OCI-LY1 (cell line): ENCODE measurements at regions not wholly inside any gene's neighbourhood (a gene's known extent, or its start where the extent isn't known, plus 50 kb on each side); places are given as distances from the start of the nearest gene placed in this dataset.
A peak's percentile ranks its signal among the peaks of the same experiment; 100 is the strongest.

Experiments used
- H2AFZ ChIP-seq: fragments of 200-600 bp; sonication (generic), shearing (Covaris generic); 2 replicates; pipeline ENCODE4 v1.6.0; 2014; ENCODE audit warnings: antibody characterized with exemption, mild to moderate bottlenecking, low read length
- H3F3A ChIP-seq: fragments of 200-600 bp; sonication (generic), shearing (Covaris generic); 2 replicates; pipeline ENCODE4 v1.6.0; 2014; ENCODE audit warnings: mild to moderate bottlenecking, antibody characterized with exemption, low read length, moderate library complexity; ENCODE audit not compliant: insufficient read depth
- H3K27ac ChIP-seq: fragments of 200-600 bp; sonication (generic); 2 replicates; pipeline ENCODE4 v1.5.1; 2014; ENCODE audit warnings: low read length, mixed run types, mild to moderate bottlenecking, low read depth; ENCODE audit not compliant: poor library complexity, severe bottlenecking
- H3K27me3 ChIP-seq: fragments of 200-600 bp; sonication (generic); 2 replicates; pipeline ENCODE4 v1.6.0; 2014; ENCODE audit warnings: antibody characterized with exemption, mild to moderate bottlenecking, low read length, moderate library complexity; ENCODE audit not compliant: insufficient read depth
- H3K36me3 ChIP-seq: fragments of 200-600 bp; sonication (generic); 2 replicates; pipeline ENCODE4 v1.6.1; 2014; ENCODE audit warnings: mild to moderate bottlenecking, antibody characterized with exemption, low read length, moderate library complexity, mixed read lengths; ENCODE audit not compliant: insufficient read depth
- H3K4me1 ChIP-seq: fragments of 200-600 bp; sonication (generic); 2 replicates; pipeline ENCODE4 v1.5.1; 2014; ENCODE audit warnings: mild to moderate bottlenecking, low read length, moderate library complexity; ENCODE audit not compliant: insufficient read depth, severe bottlenecking
- H3K4me2 ChIP-seq: fragments of 200-600 bp; sonication (generic), shearing (Covaris generic); 2 replicates; pipeline ENCODE4 v1.6.1; 2014; ENCODE audit warnings: low read length
- H3K4me3 ChIP-seq: fragments of 200-600 bp; sonication (generic); 2 replicates; pipeline ENCODE4 v1.5.1; 2014; ENCODE audit warnings: low read length, low read depth, mild to moderate bottlenecking, mixed read lengths; ENCODE audit not compliant: poor library complexity, severe bottlenecking
- H3K79me2 ChIP-seq: fragments of 200-600 bp; shearing (Covaris generic); 2 replicates; pipeline ENCODE4 v1.6.1; 2016; ENCODE audit warnings: mixed run types, low read length, mixed read lengths; ENCODE audit not compliant: insufficient read depth
- H3K9ac ChIP-seq: fragments of 200-600 bp; sonication (generic), shearing (Covaris generic); 2 replicates; pipeline ENCODE4 v1.6.1; 2014; ENCODE audit warnings: mild to moderate bottlenecking, low read length, mixed read lengths
- H3K9me2 ChIP-seq: fragments of 200-600 bp; sonication (generic), shearing (Covaris generic); 2 replicates; pipeline ENCODE4 v1.6.1; 2014; ENCODE audit warnings: low read depth, mild to moderate bottlenecking, low read length, mixed read lengths
- H3K9me3 ChIP-seq: fragments of 200-600 bp; shearing (Covaris generic); 2 replicates; pipeline ENCODE4 v1.6.1; 2014; ENCODE audit warnings: low read length, mixed read lengths
- H4K20me1 ChIP-seq: fragments of 200-600 bp; sonication (generic), shearing (Covaris generic); 2 replicates; pipeline ENCODE4 v1.6.0; 2016; ENCODE audit warnings: mild to moderate bottlenecking, low read length; ENCODE audit not compliant: insufficient read depth
- CTCF ChIP-seq: fragments of 200-600 bp; sonication (generic), shearing (Covaris generic); IDR thresholded peaks from 2 replicates; pipeline ENCODE4 v1.5.1; 2017; ENCODE audit warnings: mild to moderate bottlenecking, antibody characterized with exemption, low read length, moderate library complexity, mixed read lengths
- EZH2 ChIP-seq: fragments of 200-600 bp; sonication (generic), shearing (Covaris generic); IDR thresholded peaks from 2 replicates; pipeline ENCODE4 v1.8.0; 2017; ENCODE audit warnings: borderline replicate concordance, mixed run types, mild to moderate bottlenecking, antibody characterized with exemption, low read length, moderate library complexity, mixed read lengths

- Histone ChIP-seq H3K27me3 (no peaks in the 10 kb centered on the region), H2AFZ (no peak overlapping the region), H3K27ac (no peak overlapping the region), H3K9me3 (no peaks in the 10 kb centered on the region), H3K4me2 (no peak overlapping the region), H3K36me3 (no peaks in the 10 kb centered on the region), H3K4me1 (no peaks in the 10 kb centered on the region), H3K4me3 (no peak overlapping the region), H3K9ac (no peak overlapping the region), H4K20me1 (no peaks in the 10 kb centered on the region), H3K79me2 (no peaks in the 10 kb centered on the region), H3K9me2 (no peaks in the 10 kb centered on the region), H3F3A (no peaks in the 10 kb centered on the region)
- TF ChIP-seq CTCF, result no peak
- TF ChIP-seq EZH2, result no peak
Observed at GRCh38 chr11:28675183-28675582, 567.0 kb downstream of the METTL15 start.

GRCh38 chr11:28674433-28675103, 566.4 kb downstream of the METTL15 start:
- Histone ChIP-seq H3K9me2 (no peaks in the 10 kb centered on the region), H3K4me1 (no peaks in the 10 kb centered on the region), H2AFZ (no peak overlapping the region), H3F3A (no peaks in the 10 kb centered on the region), H3K4me3 (no peak overlapping the region), H3K36me3 (no peaks in the 10 kb centered on the region), H3K27ac (no peak overlapping the region), H3K27me3 (no peaks in the 10 kb centered on the region), H3K9ac (no peak overlapping the region), H3K79me2 (no peaks in the 10 kb centered on the region), H4K20me1 (no peaks in the 10 kb centered on the region), H3K4me2 (no peak overlapping the region), H3K9me3 (no peaks in the 10 kb centered on the region)
- no peak for TF ChIP-seq EZH2
- peak; percentile 58 for TF ChIP-seq CTCF

GRCh38 chr11:28673691-28674432, 565.7 kb downstream of the METTL15 start:
- H3K4me2 ChIP-seq, result no peak overlapping the region
- no peaks in the 10 kb centered on the region for H3K4me1 ChIP-seq
- H3K27me3 ChIP-seq, result no peaks in the 10 kb centered on the region
- H3K9me3 ChIP-seq, result no peaks in the 10 kb centered on the region
- no peak overlapping the region for H3K27ac ChIP-seq
- no peaks in the 10 kb centered on the region for H3K9me2 ChIP-seq
- no peaks in the 10 kb centered on the region for H3F3A ChIP-seq
- no peak overlapping the region for H3K9ac ChIP-seq
- H2AFZ ChIP-seq, result no peak overlapping the region
- no peak for TF ChIP-seq EZH2
- no peak for TF ChIP-seq CTCF
- no peak overlapping the region for H3K4me3 ChIP-seq
- no peaks in the 10 kb centered on the region for H4K20me1 ChIP-seq
- no peaks in the 10 kb centered on the region for H3K79me2 ChIP-seq
- H3K36me3 ChIP-seq, result no peaks in the 10 kb centered on the region
